K562 (cell line): ENCODE measurements at regions not wholly inside any gene's neighbourhood (a gene's known extent, or its start where the extent isn't known, plus 50 kb on each side); places are given as distances from the start of the nearest gene placed in this dataset.
A peak's percentile ranks its signal among the peaks of the same experiment; 100 is the strongest.

Source experiments
- ATAC-seq: fragments of 200-7000 bp; cut with Tn5 transposase; 3 replicates; pipeline ENCODE4 v1.9.1; 2020; ENCODE audit warnings: moderate library complexity
- BruUV-seq: library from RNA; stranded (reverse); fragments of 400-500 nt; replicated peaks from 2 replicates; lab custom pipeline; 2021; lab: Mats Ljungman, UMichigan
- CTCF ChIA-PET: fragments of 300-600 bp; formaldehyde crosslinking; extraction: SDS; loops from one replicate; lab custom pipeline; 2021; ENCODE audit warnings: low intra/inter-chr PET ratio; lab: Yijun Ruan, JAX
- POLR2A ChIA-PET: fragments of 300-600, 350-650 bp; sonication (Branson Sonifier 250); formaldehyde crosslinking; extraction: SDS; loops from one replicate; lab custom pipeline; 2021; ENCODE audit warnings: antibody characterized with exemption, inconsistent platforms; lab: Yijun Ruan, JAX
- DNase-seq, 4 experiments: peaks; one replicate each; pipeline versions ENCODE4 v3.0.0 to v3.0.0-alpha.2; 2011 to 2018; ENCODE audit warnings: low spot score in 3 of 4, mixed read lengths in 3 of 4; ENCODE audit errors: extremely low read depth in 1 of 4
- FAIRE-seq: peaks from 2 replicates; lab custom pipeline; 2011; peaks lifted over from hg19 to GRCh38; lab: Jason Lieb, UNC
- H2AFZ ChIP-seq: 2 replicates; pipeline ENCODE4 v1.6.0; 2011; ENCODE audit warnings: low read depth, low read length, control low read depth, inconsistent platforms
- H3K27ac ChIP-seq: fragments of 200-600 bp; 3 replicates; pipeline ENCODE4 v1.8.0; 2011; ENCODE audit warnings: low read depth, mild to moderate bottlenecking, control low read depth, inconsistent platforms, low read length, moderate library complexity, mixed read lengths; ENCODE audit errors: extremely low read depth
- H3K27me3 ChIP-seq, 2 experiments: fragments of 300-600 bp in 1 of 2; 2 replicates in 1 of 2; 3 replicates in 1 of 2; pipeline versions ENCODE4 v1.6.0 to v1.8.0; 2011; ENCODE audit warnings: inconsistent platforms in 2 of 2, low read length in 2 of 2, mild to moderate bottlenecking in 1 of 2, mixed read lengths in 1 of 2, moderate library complexity in 1 of 2; ENCODE audit not compliant: control insufficient read depth in 2 of 2, insufficient read depth in 2 of 2
- H3K36me3 ChIP-seq: fragments of 300-600 bp; 3 replicates; pipeline ENCODE4 v1.8.0; 2011; ENCODE audit warnings: mild to moderate bottlenecking, low read length, inconsistent platforms; ENCODE audit not compliant: control insufficient read depth, insufficient read depth
- H3K4me1 ChIP-seq, 2 experiments: fragments of 200-600 bp in 1 of 2; replicated peaks in 1 of 2; 2 replicates in 1 of 2; 3 replicates in 1 of 2; pipeline versions ENCODE4 v1.5.1 to v1.8.0; 2011; ENCODE audit warnings: inconsistent platforms in 2 of 2, low read length in 2 of 2, mild to moderate bottlenecking in 1 of 2, mixed read lengths in 1 of 2, moderate library complexity in 1 of 2; ENCODE audit not compliant: control insufficient read depth in 2 of 2, insufficient read depth in 2 of 2
- H3K4me2 ChIP-seq: 2 replicates; pipeline ENCODE4 v1.6.1; 2011; ENCODE audit warnings: low read length, control low read depth, inconsistent platforms, mixed read lengths; ENCODE audit not compliant: insufficient read depth
- H3K4me3 ChIP-seq: fragments of 200-600 bp; sonication (generic), shearing (Covaris generic); 2 replicates; pipeline ENCODE4 v1.5.1; 2016; ENCODE audit warnings: control low read depth, inconsistent platforms
- H3K79me2 ChIP-seq: fragments of 200-600 bp; 3 replicates; pipeline ENCODE4 v1.8.0; 2011; ENCODE audit warnings: low read length, inconsistent platforms; ENCODE audit not compliant: control insufficient read depth, insufficient read depth
- H3K9ac ChIP-seq, 2 experiments: 2 replicates each; pipeline versions ENCODE4 v1.6.0 to v1.6.1; 2011; ENCODE audit warnings: low read depth in 2 of 2, low read length in 2 of 2, control low read depth in 1 of 2, inconsistent platforms in 1 of 2, mild to moderate bottlenecking in 1 of 2, mixed read lengths in 1 of 2; ENCODE audit not compliant: insufficient read depth in 1 of 2
- H3K9me1 ChIP-seq: one replicate; pipeline ENCODE4 v1.6.0; 2011; ENCODE audit warnings: inconsistent platforms, mild to moderate bottlenecking, low read length, moderate library complexity; ENCODE audit not compliant: control insufficient read depth, insufficient read depth
- H3K9me3 ChIP-seq: replicated peaks from 2 replicates; pipeline ENCODE4 v1.5.1; 2011; ENCODE audit warnings: low read depth, low read length, inconsistent platforms; ENCODE audit not compliant: control insufficient read depth, insufficient read depth
- H4K20me1 ChIP-seq: replicated peaks from 2 replicates; pipeline ENCODE4 v1.6.1; 2011; ENCODE audit warnings: low read length, inconsistent platforms, mixed read lengths; ENCODE audit not compliant: control insufficient read depth, insufficient read depth
- ARNT ChIP-seq, 2 experiments: fragments of 450-650 bp; IDR thresholded peaks; 2 replicates each; pipeline ENCODE4 v1.6.1; 2016; ENCODE audit warnings: mild to moderate bottlenecking in 1 of 2
- IFI16 ChIP-seq: fragments of 250-450 bp; sonication (Bioruptor Pico); IDR thresholded peaks from 2 replicates; pipeline ENCODE4 v2.1.2; 2022; ENCODE audit warnings: mild to moderate bottlenecking, inconsistent platforms
- KDM1A ChIP-seq, 2 experiments: fragments of 450-650 bp; IDR thresholded peaks; 2 replicates each; pipeline ENCODE4 v1.6.1; 2016; ENCODE audit warnings: mild to moderate bottlenecking in 2 of 2
- KDM4B ChIP-seq, 2 experiments: fragments of 450-650 bp in 1 of 2; sonication (generic) in 1 of 2; IDR thresholded peaks; 2 replicates each; pipeline ENCODE4 v1.6.1; 2016 to 2017; ENCODE audit warnings: borderline replicate concordance in 2 of 2, antibody characterized with exemption in 1 of 2, low read depth in 1 of 2, mild to moderate bottlenecking in 1 of 2
- KLF13 ChIP-seq: fragments of 450-650 bp; IDR thresholded peaks from 2 replicates; pipeline ENCODE4 v1.6.1; 2016; ENCODE audit warnings: missing genetic modification characterization, low read depth, mild to moderate bottlenecking, missing compliant biosample characterization, moderate library complexity, borderline replicate concordance
- MEIS2 ChIP-seq: fragments of 450-650 bp; IDR thresholded peaks from 2 replicates; pipeline ENCODE4 v1.6.1; 2014; ENCODE audit warnings: mild to moderate bottlenecking; ENCODE audit not compliant: partially characterized antibody
- NFIX ChIP-seq: fragments of 250-450 bp; sonication (Bioruptor Pico); IDR thresholded peaks from 2 replicates; pipeline ENCODE4 v1.4.0; 2020; ENCODE audit warnings: low read depth, mild to moderate bottlenecking, moderate library complexity
- NFRKB ChIP-seq: fragments of 450-650 bp; IDR thresholded peaks from 2 replicates; pipeline ENCODE4 v1.6.1; 2016; ENCODE audit warnings: low read depth
- SETDB1 ChIP-seq: IDR thresholded peaks from one replicate; pipeline ENCODE4 v1.6.1; 2012; ENCODE audit warnings: low read length, control low read depth, inconsistent platforms
- TEAD4 ChIP-seq, 2 experiments: sonication (generic) in 1 of 2; formaldehyde crosslinking in 1 of 2; IDR thresholded peaks; 2 replicates each; pipeline versions ENCODE4 v1.6.1 to v1.8.0; 2012 to 2022; ENCODE audit warnings: borderline replicate concordance in 1 of 2, inconsistent platforms in 1 of 2, low read length in 1 of 2, mild to moderate bottlenecking in 1 of 2, missing genetic modification reagents in 1 of 2
- TOE1 ChIP-seq, 2 experiments: fragments of 450-650 bp in 1 of 2; sonication (generic) in 1 of 2; formaldehyde crosslinking in 1 of 2; IDR thresholded peaks; 2 replicates each; pipeline versions ENCODE4 v1.7.1 to v1.8.0; 2016 to 2022; ENCODE audit warnings: borderline replicate concordance in 2 of 2, mild to moderate bottlenecking in 2 of 2, antibody characterized with exemption in 1 of 2, inconsistent platforms in 1 of 2, low read depth in 1 of 2, missing genetic modification reagents in 1 of 2, moderate library complexity in 1 of 2
- TSC22D4 ChIP-seq: fragments of 450-650 bp; IDR thresholded peaks from 2 replicates; pipeline ENCODE4 v1.6.1; 2016; ENCODE audit warnings: missing genetic modification characterization, missing biosample characterization, control low read depth
- U2AF1 ChIP-seq: fragments of 200-400 bp; formaldehyde crosslinking; optimal IDR thresholded peaks from 2 replicates; pipeline ENCODE3; 2017; ENCODE audit warnings: mild to moderate bottlenecking, low read depth, low read length, moderate library complexity
- ZC3H8 ChIP-seq: fragments of 450-650 bp; IDR thresholded peaks from 2 replicates; pipeline ENCODE4 v1.6.1; 2017
- ZNF140 ChIP-seq: fragments of 250-450 bp; sonication (Bioruptor Pico); IDR thresholded peaks from 2 replicates; pipeline ENCODE4 v1.8.0; 2021; ENCODE audit warnings: moderate library complexity, mild to moderate bottlenecking, inconsistent platforms
- ZNF764 ChIP-seq: fragments of 250-450 bp; sonication (Bioruptor Pico); IDR thresholded peaks from 2 replicates; pipeline ENCODE4 v1.4.0; 2020; ENCODE audit warnings: low read depth, mild to moderate bottlenecking, moderate library complexity
- in situ Hi-C: fragments of 300-500 bp; cut with MboI; formaldehyde crosslinking; loops from 4 replicates; pipeline ENCODE4 v1.15.0; 2018; ENCODE audit warnings: inconsistent platforms, mixed read lengths
- intact Hi-C: fragments of 100-400 bp; cut with micrococcal nuclease; formaldehyde crosslinking; loops from 2 replicates; pipeline ENCODE4 v1.14.2; 2022
- TF ChIP-seq, protein P1 (sequence below): fragments of 450-650 bp; IDR thresholded peaks from 2 replicates; pipeline ENCODE4 v1.6.1; 2016
- TF ChIP-seq, protein P2 (sequence below): fragments of 450-650 bp; conservative IDR thresholded peaks from 2 replicates; pipeline ENCODE4 v1.6.1; 2016; ENCODE audit warnings: missing genetic modification characterization, low read depth, mild to moderate bottlenecking, control low read depth, missing compliant biosample characterization

DNA sequence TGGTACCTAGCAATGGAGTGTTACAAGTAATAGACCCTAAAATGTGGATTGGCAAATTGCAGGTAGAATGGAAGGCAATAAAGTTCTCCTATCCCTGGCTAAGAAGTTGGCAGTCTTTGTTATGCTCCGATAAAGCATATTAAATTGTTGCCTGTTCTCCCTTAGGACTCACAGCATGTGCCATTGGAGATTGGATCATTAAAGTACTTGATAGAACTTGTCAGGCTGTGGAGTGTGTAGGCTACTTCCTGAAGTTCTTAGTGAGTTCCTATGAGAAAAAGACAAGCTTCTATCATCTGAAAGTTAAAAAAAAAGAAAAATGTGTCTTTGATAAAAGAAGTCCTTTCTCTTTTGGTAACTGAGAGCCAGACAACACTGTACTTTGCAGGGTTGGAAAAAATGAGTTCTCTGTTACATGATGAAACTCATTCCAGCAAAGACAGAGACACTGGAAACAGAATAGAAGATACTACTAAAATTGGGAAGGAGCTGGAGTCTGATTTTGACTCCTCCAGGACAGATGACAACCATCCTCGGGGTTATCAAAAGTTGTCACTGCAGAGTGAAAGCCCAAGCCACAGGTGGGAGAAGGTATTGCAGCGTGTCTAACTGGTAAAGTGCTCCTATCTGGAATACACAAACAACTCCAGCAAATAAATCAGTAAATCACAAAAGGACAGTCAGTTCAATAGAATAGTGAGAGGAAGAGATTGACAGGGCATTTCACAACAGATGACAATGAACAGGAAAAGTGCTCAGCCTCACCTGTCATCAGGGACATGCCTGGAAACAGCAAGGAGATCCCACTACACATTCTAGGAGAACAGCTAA lies 87.5 kb upstream of the WDR26 start (continued):
- TF ChIP-seq MEIS2 (peak; percentile 17), IFI16 (CRISPR knock-in tag) (no peak), KDM1A (IDR thresholded peaks at IDR 0.05) (peak; percentile 56 to 57; a peak in 2 of 4 replicates), TEAD4 (IDR thresholded peaks at IDR 0.05; ENCODE audit: low read length) (no peak), TEAD4 (CRISPR knock-in tag; IDR thresholded peaks at IDR 0.05; ENCODE audit: borderline replicate concordance) (no peak), SETDB1 (no peak)
- TF ChIP-seq, protein P1, sequence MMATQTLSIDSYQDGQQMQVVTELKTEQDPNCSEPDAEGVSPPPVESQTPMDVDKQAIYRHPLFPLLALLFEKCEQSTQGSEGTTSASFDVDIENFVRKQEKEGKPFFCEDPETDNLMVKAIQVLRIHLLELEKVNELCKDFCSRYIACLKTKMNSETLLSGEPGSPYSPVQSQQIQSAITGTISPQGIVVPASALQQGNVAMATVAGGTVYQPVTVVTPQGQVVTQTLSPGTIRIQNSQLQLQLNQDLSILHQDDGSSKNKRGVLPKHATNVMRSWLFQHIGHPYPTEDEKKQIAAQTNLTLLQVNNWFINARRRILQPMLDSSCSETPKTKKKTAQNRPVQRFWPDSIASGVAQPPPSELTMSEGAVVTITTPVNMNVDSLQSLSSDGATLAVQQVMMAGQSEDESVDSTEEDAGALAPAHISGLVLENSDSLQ, result 0 out of 2 replicates have a peak, but pooled peaks have one; percentile 30

DNA sequence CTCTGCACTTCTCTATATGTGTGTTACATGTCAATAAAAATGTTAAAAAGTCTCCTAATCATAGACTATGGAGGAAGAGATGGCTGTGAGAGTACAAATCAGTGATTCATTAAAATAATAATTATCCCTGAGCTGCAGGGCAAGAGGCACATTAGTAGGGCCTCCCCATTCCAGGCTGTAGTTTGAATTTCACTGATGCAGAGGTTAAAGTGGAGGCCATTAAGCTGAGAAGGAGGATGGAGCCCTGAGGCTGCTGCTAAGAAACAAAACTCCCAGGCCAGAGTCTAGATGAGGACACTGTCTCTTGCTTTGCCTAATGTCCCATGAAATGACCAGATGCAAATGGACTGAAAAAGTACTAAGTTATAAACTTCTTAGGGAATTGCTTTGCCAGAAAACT lies 89.1 kb upstream of the WDR26 start:
- FAIRE-seq, result no peak
- ChIA-PET CTCF (no interaction called here), POLR2A (interaction anchor here (0.6 to 1.0 kb wide), 2 partner anchors 9 to 350 kb away, joined by 3 read pairs; no protein-coding TSS in a partner anchor)
- Histone ChIP-seq H3K27ac (no peak overlapping the region), H3K9me3 (0 out of 2 replicates have a peak, but pooled peaks cover 2% of the 10 kb centered on the region), H3K4me1 (peaks cover under 1 to 2% of the 10 kb centered on the region in 2 experiments; a peak in 2 of 5 replicates), H3K36me3 (no peaks in the 10 kb centered on the region), H3K4me2 (no peak overlapping the region), H3K79me2 (no peaks in the 10 kb centered on the region), H3K4me3 (no peak overlapping the region), H3K9me1 (no peaks in the 10 kb centered on the region), H2AFZ (no peak overlapping the region), H3K27me3 (peaks cover 8 to 25% of the 10 kb centered on the region in 2 experiments; a peak in 4 of 5 replicates), H3K9ac (no peak overlapping the region), H4K20me1 (no peaks in the 10 kb centered on the region)
- BruUV-seq, result no TSS peak
- intact Hi-C loops (no loop called here), in situ Hi-C loops (no loop called here)
- no peak for DNase-seq
- ATAC-seq, result no peak
- TF ChIP-seq TOE1 (IDR thresholded peaks at IDR 0.05; ENCODE audit: borderline replicate concordance) (no peak), TOE1 (CRISPR knock-in tag; IDR thresholded peaks at IDR 0.05; ENCODE audit: borderline replicate concordance, low read depth) (no peak), TSC22D4 (tag) (no peak), KLF13 (tag) (no peak), ZNF764 (CRISPR knock-in tag) (no peak), TEAD4 (IDR thresholded peaks at IDR 0.05; ENCODE audit: low read length) (no peak), TEAD4 (CRISPR knock-in tag; IDR thresholded peaks at IDR 0.05; ENCODE audit: borderline replicate concordance) (no peak), ZC3H8 (no peak), ARNT (IDR thresholded peaks at IDR 0.05) (no peak), ZNF140 (CRISPR knock-in tag) (no peak), U2AF1 (no peak), NFIX (CRISPR knock-in tag) (no peak), NFRKB (no peak), KDM4B (IDR thresholded peaks at IDR 0.05; ENCODE audit: borderline replicate concordance in 2 of 2, low read depth in 1 of 2) (no peak)
- TF ChIP-seq, protein P2, sequence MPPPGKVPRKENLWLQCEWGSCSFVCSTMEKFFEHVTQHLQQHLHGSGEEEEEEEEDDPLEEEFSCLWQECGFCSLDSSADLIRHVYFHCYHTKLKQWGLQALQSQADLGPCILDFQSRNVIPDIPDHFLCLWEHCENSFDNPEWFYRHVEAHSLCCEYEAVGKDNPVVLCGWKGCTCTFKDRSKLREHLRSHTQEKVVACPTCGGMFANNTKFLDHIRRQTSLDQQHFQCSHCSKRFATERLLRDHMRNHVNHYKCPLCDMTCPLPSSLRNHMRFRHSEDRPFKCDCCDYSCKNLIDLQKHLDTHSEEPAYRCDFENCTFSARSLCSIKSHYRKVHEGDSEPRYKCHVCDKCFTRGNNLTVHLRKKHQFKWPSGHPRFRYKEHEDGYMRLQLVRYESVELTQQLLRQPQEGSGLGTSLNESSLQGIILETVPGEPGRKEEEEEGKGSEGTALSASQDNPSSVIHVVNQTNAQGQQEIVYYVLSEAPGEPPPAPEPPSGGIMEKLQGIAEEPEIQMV (tag), result no peak
